ENCODE measurements at regions not wholly inside any gene's neighbourhood (a gene's known extent, or its start where the extent isn't known, plus 50 kb on each side); places are given as distances from the start of the nearest gene placed in this dataset.

DNA sequence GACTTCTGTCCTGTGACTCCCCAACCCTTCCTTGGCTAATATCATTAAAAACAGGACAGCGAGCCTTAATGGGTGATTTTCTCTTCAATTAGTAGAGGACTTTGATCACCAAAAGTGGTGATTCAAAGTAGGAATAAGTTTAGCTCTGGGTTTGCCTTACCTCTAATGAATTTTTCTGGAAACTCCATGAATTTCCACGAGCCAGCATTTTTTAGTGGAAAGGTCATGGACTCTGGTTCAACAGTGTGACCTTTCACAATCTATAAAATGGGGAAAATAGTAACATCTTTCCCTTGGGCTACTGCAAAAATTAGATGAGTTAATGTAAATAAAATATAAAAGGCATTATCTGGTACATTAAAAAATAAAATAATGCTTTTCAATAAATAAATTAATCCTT is 417.8 kb upstream of the NR2F2 start:
- no peak for FAIRE-seq
- Histone ChIP-seq H3K27me3 (ENCODE audit: control insufficient read depth, insufficient read depth, low read length) (no peaks in the 10 kb centered on the region), H3K36me3 (ENCODE audit: control insufficient read depth, insufficient read depth, low read length) (no peaks in the 10 kb centered on the region), H3K4me3 (ENCODE audit: low read depth, low read length) (no peak overlapping the region)
- no peak for DNase-seq (ENCODE audit: low read depth)
- TF ChIP-seq, protein P1, sequence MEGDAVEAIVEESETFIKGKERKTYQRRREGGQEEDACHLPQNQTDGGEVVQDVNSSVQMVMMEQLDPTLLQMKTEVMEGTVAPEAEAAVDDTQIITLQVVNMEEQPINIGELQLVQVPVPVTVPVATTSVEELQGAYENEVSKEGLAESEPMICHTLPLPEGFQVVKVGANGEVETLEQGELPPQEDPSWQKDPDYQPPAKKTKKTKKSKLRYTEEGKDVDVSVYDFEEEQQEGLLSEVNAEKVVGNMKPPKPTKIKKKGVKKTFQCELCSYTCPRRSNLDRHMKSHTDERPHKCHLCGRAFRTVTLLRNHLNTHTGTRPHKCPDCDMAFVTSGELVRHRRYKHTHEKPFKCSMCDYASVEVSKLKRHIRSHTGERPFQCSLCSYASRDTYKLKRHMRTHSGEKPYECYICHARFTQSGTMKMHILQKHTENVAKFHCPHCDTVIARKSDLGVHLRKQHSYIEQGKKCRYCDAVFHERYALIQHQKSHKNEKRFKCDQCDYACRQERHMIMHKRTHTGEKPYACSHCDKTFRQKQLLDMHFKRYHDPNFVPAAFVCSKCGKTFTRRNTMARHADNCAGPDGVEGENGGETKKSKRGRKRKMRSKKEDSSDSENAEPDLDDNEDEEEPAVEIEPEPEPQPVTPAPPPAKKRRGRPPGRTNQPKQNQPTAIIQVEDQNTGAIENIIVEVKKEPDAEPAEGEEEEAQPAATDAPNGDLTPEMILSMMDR (IDR thresholded peaks at IDR 0.05; ENCODE audit: insufficient read depth, low read length, severe bottlenecking), result no peak

DNA sequence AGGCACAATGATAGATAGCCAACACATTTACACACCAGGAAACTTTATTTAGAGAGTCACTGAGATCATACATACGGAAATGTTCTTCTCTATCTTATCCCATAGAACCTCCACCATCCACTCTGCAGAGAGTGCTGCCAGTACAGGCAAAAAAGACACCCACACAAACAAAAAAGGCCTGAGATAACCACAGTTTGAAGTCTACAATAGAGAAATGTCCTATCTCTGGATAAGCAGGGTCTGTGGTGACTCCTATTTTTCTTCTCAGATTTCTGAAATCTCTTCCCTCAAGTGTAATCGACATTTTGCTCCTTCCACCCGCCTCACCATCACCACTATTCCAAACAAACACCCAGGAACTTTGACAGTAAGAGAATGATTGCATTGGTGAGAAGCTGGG is 413.9 kb upstream of the NR2F2 start:
- Histone ChIP-seq H3K4me3 (ENCODE audit: low read depth, low read length) (no peak overlapping the region), H3K36me3 (ENCODE audit: control insufficient read depth, insufficient read depth, low read length) (no peaks in the 10 kb centered on the region), H3K27me3 (ENCODE audit: control insufficient read depth, insufficient read depth, low read length) (no peaks in the 10 kb centered on the region)
- TF ChIP-seq, protein P1 (IDR thresholded peaks at IDR 0.05; ENCODE audit: insufficient read depth, low read length, severe bottlenecking), result no peak
- FAIRE-seq (no peak), DNase-seq (ENCODE audit: low read depth) (no peak)

DNA sequence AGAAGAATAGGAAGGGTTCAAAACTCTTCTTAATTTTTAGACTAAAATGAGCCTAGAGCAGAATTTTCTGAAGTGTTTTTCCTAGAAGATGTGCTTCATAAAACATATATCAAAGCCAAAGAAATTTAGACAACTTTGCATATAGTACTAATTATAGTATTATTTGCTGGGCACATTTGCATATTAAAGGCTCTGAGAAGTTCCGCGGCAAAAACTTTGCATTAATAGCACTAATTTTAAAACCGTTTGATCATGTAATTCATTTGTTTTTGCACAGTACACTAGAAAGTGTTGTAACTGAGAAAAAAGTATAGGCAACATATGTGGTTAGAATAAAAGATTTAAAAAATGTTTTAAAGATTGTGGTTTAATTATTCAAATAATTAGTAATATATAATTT is 412.0 kb upstream of the NR2F2 start:
- H3K27me3 ChIP-seq (ENCODE audit: control insufficient read depth, insufficient read depth, low read length), result no peaks in the 10 kb centered on the region
- DNase-seq (ENCODE audit: low read depth) (no peak), FAIRE-seq (no peak)
- H3K36me3 ChIP-seq (ENCODE audit: control insufficient read depth, insufficient read depth, low read length), result no peaks in the 10 kb centered on the region
- H3K4me3 ChIP-seq (ENCODE audit: low read depth, low read length), result no peak overlapping the region
- TF ChIP-seq, protein P1 (IDR thresholded peaks at IDR 0.05; ENCODE audit: insufficient read depth, low read length, severe bottlenecking), result no peak

DNA sequence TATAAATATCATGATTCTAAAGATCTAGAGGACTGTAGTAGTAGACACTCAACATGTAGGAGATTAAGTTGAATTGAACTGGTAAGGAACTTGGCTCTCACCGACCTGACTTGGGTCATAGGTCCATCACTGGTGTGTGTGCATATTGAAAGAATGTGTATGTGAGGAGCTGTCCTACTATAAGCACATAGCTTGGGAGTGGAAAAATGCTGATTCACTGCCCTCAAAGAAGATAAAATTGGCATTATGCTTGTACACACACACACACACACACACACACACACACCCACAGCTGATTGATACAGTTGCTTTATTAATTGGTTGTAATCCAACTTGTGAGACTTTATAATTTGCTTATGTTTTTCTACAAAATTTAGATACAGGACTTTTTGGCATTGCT is 411.0 kb upstream of the NR2F2 start:
- DNase-seq (ENCODE audit: low read depth) (no peak), FAIRE-seq (no peak)
- no peak overlapping the region for H3K4me3 ChIP-seq (ENCODE audit: low read depth, low read length)
- TF ChIP-seq, protein P1 (IDR thresholded peaks at IDR 0.05; ENCODE audit: insufficient read depth, low read length, severe bottlenecking), result no peak
- H3K36me3 ChIP-seq (ENCODE audit: control insufficient read depth, insufficient read depth, low read length), result no peaks in the 10 kb centered on the region
- H3K27me3 ChIP-seq (ENCODE audit: control insufficient read depth, insufficient read depth, low read length), result no peaks in the 10 kb centered on the region

DNA sequence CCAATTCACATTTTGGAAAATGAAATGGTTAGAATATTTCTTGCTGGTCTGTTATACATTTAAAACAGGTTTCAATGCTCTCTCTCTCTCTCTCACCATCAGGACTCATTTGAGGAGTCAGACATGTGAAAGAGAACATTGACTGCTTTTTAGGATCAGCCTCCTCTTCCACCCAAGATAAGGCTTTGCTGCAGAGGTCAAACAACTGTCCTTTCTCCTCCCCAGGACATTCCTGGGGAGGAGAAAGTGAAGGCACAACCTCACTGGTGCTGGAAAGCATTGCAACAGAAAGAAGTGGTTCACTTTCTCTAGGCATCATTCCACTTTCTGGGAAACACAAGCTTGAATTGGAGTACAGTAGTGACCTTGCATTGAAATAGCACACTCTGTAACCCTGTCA is 409.1 kb upstream of the NR2F2 start:
- H3K36me3 ChIP-seq (ENCODE audit: control insufficient read depth, insufficient read depth, low read length), result no peaks in the 10 kb centered on the region
- no peaks in the 10 kb centered on the region for H3K27me3 ChIP-seq (ENCODE audit: control insufficient read depth, insufficient read depth, low read length)
- FAIRE-seq (no peak), DNase-seq (ENCODE audit: low read depth) (no peak)
- H3K4me3 ChIP-seq (ENCODE audit: low read depth, low read length), result no peak overlapping the region
- TF ChIP-seq, protein P1 (IDR thresholded peaks at IDR 0.05; ENCODE audit: insufficient read depth, low read length, severe bottlenecking), result no peak

DNA sequence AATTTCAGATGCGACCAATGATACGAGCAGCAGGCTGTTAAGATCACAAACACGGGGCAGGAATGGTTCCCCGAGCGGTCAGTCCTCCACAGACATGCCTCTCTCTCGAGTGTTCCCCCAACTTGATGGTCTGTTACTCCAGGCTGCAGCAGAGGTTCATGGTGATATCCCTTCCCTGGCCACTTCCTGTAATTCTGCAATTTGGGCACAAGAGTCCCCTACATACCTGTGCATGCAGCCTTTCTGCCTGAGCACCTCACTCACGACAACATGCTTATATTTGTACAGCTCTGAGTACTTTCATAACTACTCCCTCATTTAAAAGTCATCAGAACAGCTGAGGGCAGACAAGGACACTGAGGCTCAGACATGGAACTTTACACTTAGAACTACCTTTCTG is 408.1 kb upstream of the NR2F2 start:
- FAIRE-seq (no peak), DNase-seq (ENCODE audit: low read depth) (peak; percentile 26)
- no peaks in the 10 kb centered on the region for H3K36me3 ChIP-seq (ENCODE audit: control insufficient read depth, insufficient read depth, low read length)
- TF ChIP-seq, protein P1 (IDR thresholded peaks at IDR 0.05; ENCODE audit: insufficient read depth, low read length, severe bottlenecking), result no peak
- H3K4me3 ChIP-seq (ENCODE audit: low read depth, low read length), result no peak overlapping the region
- no peaks in the 10 kb centered on the region for H3K27me3 ChIP-seq (ENCODE audit: control insufficient read depth, insufficient read depth, low read length)
